ENCODE measurements at regions not wholly inside any gene's neighbourhood (a gene's known extent, or its start where the extent isn't known, plus 50 kb on each side); places are given as distances from the start of the nearest gene placed in this dataset.

GRCh38 chr2:66301767-66302140 lies 133.2 kb upstream of the MEIS1 start:
- TF ChIP-seq EZH2phosphoT487 (IDR thresholded peaks at IDR 0.05; ENCODE audit: low read depth, severe bottlenecking, unreplicated experiment) (no peak), CTCF (IDR thresholded peaks at IDR 0.05; ENCODE audit: poor library complexity) (no peak)
